Esophagus squamous epithelium (tissue), 4 donors: ENCODE measurements at regions not wholly inside any gene's neighbourhood (a gene's known extent, or its start where the extent isn't known, plus 50 kb on each side); places are given as distances from the start of the nearest gene placed in this dataset.

Experiments
- POLR2A ChIP-seq, 4 donors: fragments of 450-650 bp; IDR thresholded peaks; one replicate each; pipeline ENCODE4 v1.6.1; 2017; ENCODE audit warnings: antibody characterized with exemption in 4 of 4, mild to moderate bottlenecking in 4 of 4, moderate library complexity in 3 of 4
- TF ChIP-seq, protein P1 (sequence below), 6 experiments: fragments of 450-650 bp in 4 of 6; fragments of 200-600 bp in 2 of 6; sonication (generic) in 2 of 6; IDR thresholded peaks; one replicate each; pipeline ENCODE4 v1.5.1; 2016 to 2019; ENCODE audit warnings: antibody characterized with exemption in 6 of 6, mild to moderate bottlenecking in 4 of 6, moderate library complexity in 4 of 6

DNA sequence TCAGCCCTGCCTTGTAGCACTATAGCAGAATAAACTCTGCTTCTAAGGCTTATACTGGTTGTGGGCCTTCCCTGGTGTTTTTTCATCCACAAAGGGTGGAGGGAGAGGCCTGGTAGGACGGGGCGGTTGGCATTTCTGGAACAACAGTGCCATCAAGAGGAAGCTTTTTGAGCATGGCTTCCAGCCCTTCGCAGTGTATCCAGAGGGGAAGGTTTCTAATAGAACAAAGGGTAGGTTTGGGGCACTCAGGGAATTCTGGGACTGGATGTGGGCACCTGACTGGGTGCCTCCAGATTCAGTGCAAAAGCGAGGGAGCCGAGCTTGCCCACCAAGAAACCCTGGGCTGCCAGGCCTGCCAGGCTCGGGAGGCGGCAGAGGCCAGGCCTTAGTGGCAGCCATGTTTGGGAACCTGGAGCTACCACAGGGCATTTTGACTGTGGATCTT lies 229.6 kb upstream of the AGTR2 start:
- TF ChIP-seq, protein P1, sequence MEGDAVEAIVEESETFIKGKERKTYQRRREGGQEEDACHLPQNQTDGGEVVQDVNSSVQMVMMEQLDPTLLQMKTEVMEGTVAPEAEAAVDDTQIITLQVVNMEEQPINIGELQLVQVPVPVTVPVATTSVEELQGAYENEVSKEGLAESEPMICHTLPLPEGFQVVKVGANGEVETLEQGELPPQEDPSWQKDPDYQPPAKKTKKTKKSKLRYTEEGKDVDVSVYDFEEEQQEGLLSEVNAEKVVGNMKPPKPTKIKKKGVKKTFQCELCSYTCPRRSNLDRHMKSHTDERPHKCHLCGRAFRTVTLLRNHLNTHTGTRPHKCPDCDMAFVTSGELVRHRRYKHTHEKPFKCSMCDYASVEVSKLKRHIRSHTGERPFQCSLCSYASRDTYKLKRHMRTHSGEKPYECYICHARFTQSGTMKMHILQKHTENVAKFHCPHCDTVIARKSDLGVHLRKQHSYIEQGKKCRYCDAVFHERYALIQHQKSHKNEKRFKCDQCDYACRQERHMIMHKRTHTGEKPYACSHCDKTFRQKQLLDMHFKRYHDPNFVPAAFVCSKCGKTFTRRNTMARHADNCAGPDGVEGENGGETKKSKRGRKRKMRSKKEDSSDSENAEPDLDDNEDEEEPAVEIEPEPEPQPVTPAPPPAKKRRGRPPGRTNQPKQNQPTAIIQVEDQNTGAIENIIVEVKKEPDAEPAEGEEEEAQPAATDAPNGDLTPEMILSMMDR (IDR thresholded peaks at IDR 0.05) = peak in 3 of 6 experiments; percentile 40 to 61 (median 41)
- no peak for TF ChIP-seq POLR2A (IDR thresholded peaks at IDR 0.05)
